ENCODE measurements at regions not wholly inside any gene's neighbourhood (a gene's known extent, or its start where the extent isn't known, plus 50 kb on each side); places are given as distances from the start of the nearest gene placed in this dataset.

DNA sequence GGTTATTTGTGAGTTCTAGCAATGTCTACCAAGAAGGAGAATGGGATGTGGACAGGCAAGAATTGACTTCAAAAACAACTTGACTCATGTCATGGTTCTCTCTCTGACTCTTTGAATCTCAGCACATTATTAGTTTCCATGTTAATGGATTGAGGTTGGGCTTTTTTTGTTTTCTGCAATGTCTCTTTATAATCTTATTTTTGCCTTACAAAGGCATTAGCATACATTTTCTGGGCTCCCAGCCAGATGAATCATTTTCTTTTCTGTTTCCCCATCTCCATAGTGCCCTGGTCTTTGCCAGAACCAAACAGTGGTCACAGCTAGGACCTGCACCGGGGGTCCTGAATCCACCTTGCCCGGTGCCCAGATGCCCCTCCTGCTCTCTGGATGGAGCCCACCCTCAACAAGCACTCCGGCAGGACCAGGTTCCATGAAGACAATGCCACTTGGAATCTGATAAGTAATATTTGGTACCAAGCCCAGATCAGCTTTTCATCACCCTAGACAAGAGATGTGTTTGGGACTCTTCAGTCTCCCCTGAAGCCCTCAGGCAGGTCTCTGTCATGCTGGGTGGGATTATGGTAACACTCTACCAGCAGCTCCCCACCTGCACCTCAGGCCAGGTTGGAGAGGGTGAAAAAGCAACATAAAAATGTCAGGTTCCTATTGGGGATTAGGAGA, 266.7 kb upstream of the SULF2 start:
- ChIA-PET POLR2A (no interaction called here), CTCF (ENCODE audit: low intra/inter-chr PET ratio, low total read pairs) (no interaction called here)
- no peak overlapping the region for H3K4me3 ChIP-seq (replicated peaks in 1 of 3; ENCODE audit: insufficient read depth in 1 of 3, low read depth in 2 of 3, low read length in 3 of 3)
- DNase-seq (ENCODE audit: low spot score) (no peak), FAIRE-seq (no peak), ATAC-seq (no peak)
- TF ChIP-seq, protein P1, sequence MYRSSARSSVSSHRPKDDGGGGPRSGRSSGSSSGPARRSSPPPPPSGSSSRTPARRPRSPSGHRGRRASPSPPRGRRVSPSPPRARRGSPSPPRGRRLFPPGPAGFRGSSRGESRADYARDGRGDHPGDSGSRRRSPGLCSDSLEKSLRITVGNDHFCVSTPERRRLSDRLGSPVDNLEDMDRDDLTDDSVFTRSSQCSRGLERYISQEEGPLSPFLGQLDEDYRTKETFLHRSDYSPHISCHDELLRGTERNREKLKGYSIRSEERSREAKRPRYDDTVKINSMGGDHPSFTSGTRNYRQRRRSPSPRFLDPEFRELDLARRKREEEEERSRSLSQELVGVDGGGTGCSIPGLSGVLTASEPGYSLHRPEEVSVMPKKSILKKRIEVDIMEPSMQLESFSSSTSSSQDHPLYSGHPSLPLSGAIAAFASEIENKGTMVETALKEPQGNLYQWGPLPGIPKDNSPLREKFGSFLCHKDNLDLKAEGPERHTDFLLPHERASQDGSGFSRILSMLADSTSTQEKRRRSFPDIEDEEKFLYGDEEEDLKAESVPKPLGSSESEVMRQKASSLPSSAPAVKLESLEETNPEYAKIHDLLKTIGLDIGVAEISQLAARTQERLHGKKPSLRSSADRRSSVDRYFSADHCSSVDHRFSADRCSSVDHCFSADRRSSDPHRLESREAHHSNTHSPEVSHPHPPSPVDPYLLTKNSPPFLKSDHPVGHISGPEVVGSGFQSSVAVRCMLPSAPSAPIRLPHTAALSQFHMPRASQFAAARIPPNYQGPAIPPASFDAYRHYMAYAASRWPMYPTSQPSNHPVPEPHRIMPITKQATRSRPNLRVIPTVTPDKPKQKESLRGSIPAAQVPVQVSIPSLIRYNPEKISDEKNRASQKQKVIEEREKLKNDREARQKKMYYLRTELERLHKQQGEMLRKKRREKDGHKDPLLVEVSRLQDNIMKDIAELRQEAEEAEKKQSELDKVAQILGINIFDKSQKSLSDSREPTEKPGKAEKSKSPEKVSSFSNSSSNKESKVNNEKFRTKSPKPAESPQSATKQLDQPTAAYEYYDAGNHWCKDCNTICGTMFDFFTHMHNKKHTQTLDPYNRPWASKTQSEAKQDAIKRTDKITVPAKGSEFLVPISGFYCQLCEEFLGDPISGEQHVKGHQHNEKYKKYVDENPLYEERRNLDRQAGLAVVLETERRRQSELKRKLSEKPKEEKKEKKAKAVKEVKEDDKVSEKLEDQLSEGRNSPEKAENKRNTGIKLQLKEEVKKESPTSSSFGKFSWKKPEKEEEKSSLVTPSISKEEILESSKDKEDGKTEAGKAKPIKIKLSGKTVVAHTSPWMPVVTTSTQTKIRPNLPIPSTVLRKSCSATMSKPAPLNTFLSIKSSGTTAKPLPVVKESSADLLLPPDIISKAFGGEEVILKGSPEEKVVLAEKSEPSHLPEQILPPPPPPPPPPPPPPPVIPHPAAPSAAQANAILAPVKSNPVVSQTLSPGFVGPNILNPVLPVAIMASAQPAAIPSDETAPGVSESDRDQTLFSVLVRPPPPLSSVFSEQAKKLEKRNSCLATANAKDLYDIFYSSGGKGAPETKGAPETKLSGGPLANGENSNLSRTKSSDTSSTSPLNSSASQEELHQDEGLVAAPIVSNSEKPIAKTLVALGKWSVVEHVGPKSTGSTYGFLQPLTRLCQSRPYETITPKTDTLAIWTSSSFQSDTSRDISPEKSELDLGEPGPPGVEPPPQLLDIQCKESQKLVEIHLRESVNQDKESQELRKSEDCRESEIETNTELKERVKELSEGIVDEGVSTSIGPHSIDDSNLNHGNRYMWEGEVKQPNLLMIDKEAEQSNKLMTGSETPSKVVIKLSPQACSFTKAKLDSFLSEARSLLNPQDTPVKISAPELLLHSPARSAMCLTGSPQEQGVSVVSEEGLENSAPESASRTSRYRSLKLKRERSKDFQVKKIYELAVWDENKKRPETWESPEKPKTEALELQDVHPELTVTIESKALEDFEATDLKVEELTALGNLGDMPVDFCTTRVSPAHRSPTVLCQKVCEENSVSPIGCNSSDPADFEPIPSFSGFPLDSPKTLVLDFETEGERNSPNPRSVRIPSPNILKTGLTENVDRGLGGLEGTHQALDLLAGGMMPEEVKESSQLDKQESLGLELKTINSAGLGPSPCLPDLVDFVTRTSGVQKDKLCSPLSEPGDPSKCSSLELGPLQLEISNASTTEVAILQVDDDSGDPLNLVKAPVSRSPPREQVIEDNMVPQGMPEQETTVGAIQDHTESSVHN (CRISPR knock-in tag; IDR thresholded peaks at IDR 0.05): no peak
- TF ChIP-seq SMAD9 (CRISPR knock-in tag; IDR thresholded peaks at IDR 0.05) (no peak), ISL2 (CRISPR knock-in tag; IDR thresholded peaks at IDR 0.05) (no peak)
- TF ChIP-seq, protein P2, sequence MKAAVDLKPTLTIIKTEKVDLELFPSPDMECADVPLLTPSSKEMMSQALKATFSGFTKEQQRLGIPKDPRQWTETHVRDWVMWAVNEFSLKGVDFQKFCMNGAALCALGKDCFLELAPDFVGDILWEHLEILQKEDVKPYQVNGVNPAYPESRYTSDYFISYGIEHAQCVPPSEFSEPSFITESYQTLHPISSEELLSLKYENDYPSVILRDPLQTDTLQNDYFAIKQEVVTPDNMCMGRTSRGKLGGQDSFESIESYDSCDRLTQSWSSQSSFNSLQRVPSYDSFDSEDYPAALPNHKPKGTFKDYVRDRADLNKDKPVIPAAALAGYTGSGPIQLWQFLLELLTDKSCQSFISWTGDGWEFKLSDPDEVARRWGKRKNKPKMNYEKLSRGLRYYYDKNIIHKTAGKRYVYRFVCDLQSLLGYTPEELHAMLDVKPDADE (CRISPR knock-in tag; IDR thresholded peaks at IDR 0.05): no peak
- no peak overlapping the region for H3K4me2 ChIP-seq (ENCODE audit: low read depth, low read length)
- in situ Hi-C loops (cut with HindIII; ENCODE audit: extremely low pct_ligation_motif_present, low pct_unique_long_range_greater_than_20kb) (no loop called here), intact Hi-C loops (cut with micrococcal nuclease; ENCODE audit: unreplicated experiment) (no loop called here)
- H3K27ac ChIP-seq (ENCODE audit: extremely low read length, insufficient read depth, low read length): no peak overlapping the region
- H3K36me3 ChIP-seq (replicated peaks in 1 of 2; ENCODE audit: control insufficient read depth in 1 of 2, insufficient read depth in 2 of 2, low read length in 2 of 2): no peaks in the 10 kb centered on the region
- WGBS (ENCODE audit: low lambda C conversion rate): 8% methylated on average over 3 of the region's 3 CpGs
- no peaks in the 10 kb centered on the region for H3K9me3 ChIP-seq (ENCODE audit: low read length)
- no peaks in the 10 kb centered on the region for H3K79me2 ChIP-seq (ENCODE audit: insufficient read depth, low read length)
- no peaks in the 10 kb centered on the region; a peak in 1 of 5 replicates for H3K27me3 ChIP-seq (ENCODE audit: control insufficient read depth in 1 of 2, insufficient read depth in 2 of 2, low read length in 2 of 2)
- BruUV-seq (replicated peaks): no TSS peak
- no peaks in the 10 kb centered on the region for H4K20me1 ChIP-seq (ENCODE audit: insufficient read depth, low read length)
- H2AFZ ChIP-seq (ENCODE audit: low read length): no peak overlapping the region
- H3K9ac ChIP-seq (ENCODE audit: insufficient read depth, low read depth, low read length): no peak overlapping the region
- no peaks in the 10 kb centered on the region for H3K4me1 ChIP-seq (ENCODE audit: insufficient read depth, low read length)
